OCI-LY7 (cell line): ENCODE measurements at regions not wholly inside any gene's neighbourhood (a gene's known extent, or its start where the extent isn't known, plus 50 kb on each side); places are given as distances from the start of the nearest gene placed in this dataset.

Experiments
- BruUV-seq: library from RNA; stranded (reverse); fragments of 400-500 nt; replicated peaks from 2 replicates; lab custom pipeline; 2021; lab: Mats Ljungman, UMichigan
- CTCF ChIA-PET: fragments of 300-600 bp; sonication (Branson Sonifier 250); formaldehyde crosslinking; loops from one replicate; lab custom pipeline; 2022; ENCODE audit warnings: antibody characterized with exemption; ENCODE audit not compliant: unreplicated experiment; lab: Charles Lee
- POLR2A ChIA-PET: fragments of 300-600 bp; sonication (Branson Sonifier 250); formaldehyde crosslinking; loops from one replicate; lab custom pipeline; 2022; ENCODE audit warnings: antibody characterized with exemption; lab: Charles Lee
- DNase-seq: peaks from one replicate; pipeline ENCODE4 v3.0.0-alpha.2; 2015; ENCODE audit warnings: low spot score
- H2AFZ ChIP-seq: fragments of 200-600 bp; sonication (generic), shearing (Covaris generic); 2 replicates; pipeline ENCODE4 v1.6.1; 2014; ENCODE audit warnings: mild to moderate bottlenecking, antibody characterized with exemption, low read length, moderate library complexity
- H3K27ac ChIP-seq: fragments of 200-600 bp; sonication (generic); 2 replicates; pipeline ENCODE4 v1.5.1; 2014; ENCODE audit warnings: mixed run types, low read depth, mild to moderate bottlenecking, moderate library complexity, low read length, inconsistent platforms; ENCODE audit not compliant: poor library complexity, severe bottlenecking
- H3K36me3 ChIP-seq: fragments of 200-600 bp; sonication (generic); 2 replicates; pipeline ENCODE4 v1.6.1; 2014; ENCODE audit warnings: mild to moderate bottlenecking, antibody characterized with exemption, low read length, moderate library complexity, mixed read lengths; ENCODE audit not compliant: insufficient read depth
- H3K4me1 ChIP-seq: fragments of 200-600 bp; sonication (generic); 2 replicates; pipeline ENCODE4 v1.5.1; 2014; ENCODE audit warnings: mild to moderate bottlenecking, low read length; ENCODE audit not compliant: insufficient read depth, poor library complexity, severe bottlenecking
- H3K4me2 ChIP-seq: fragments of 200-600 bp; sonication (generic); 2 replicates; pipeline ENCODE4 v1.6.1; 2014; ENCODE audit warnings: mild to moderate bottlenecking, low read length
- H3K4me3 ChIP-seq: fragments of 200-600 bp; sonication (generic); 2 replicates; pipeline ENCODE4 v1.5.1; 2014; ENCODE audit warnings: mild to moderate bottlenecking, low read depth, low read length; ENCODE audit not compliant: poor library complexity, severe bottlenecking
- H3K79me2 ChIP-seq: fragments of 200-600 bp; sonication (generic); 2 replicates; pipeline ENCODE4 v1.6.1; 2016; ENCODE audit warnings: low read depth, mild to moderate bottlenecking, low read length, moderate library complexity, mixed read lengths; ENCODE audit not compliant: insufficient read depth
- H3K9me2 ChIP-seq: fragments of 200-600 bp; sonication (generic); 2 replicates; pipeline ENCODE4 v1.6.1; 2016; ENCODE audit warnings: mild to moderate bottlenecking, low read length, mixed read lengths; ENCODE audit not compliant: insufficient read depth
- H3K9me3 ChIP-seq: fragments of 200-600 bp; sonication (generic); 2 replicates; pipeline ENCODE4 v1.6.1; 2014; ENCODE audit warnings: mild to moderate bottlenecking, mixed run types, low read length, mixed read lengths
- H4K20me1 ChIP-seq: fragments of 200-600 bp; sonication (generic); 2 replicates; pipeline ENCODE4 v1.6.1; 2014; ENCODE audit warnings: mild to moderate bottlenecking, antibody characterized with exemption, low read length, moderate library complexity, mixed read lengths; ENCODE audit not compliant: insufficient read depth
- CTCF ChIP-seq: fragments of 200-600 bp; sonication (generic); conservative IDR thresholded peaks from 2 replicates; pipeline ENCODE4 v1.5.1; 2014; ENCODE audit warnings: mild to moderate bottlenecking, antibody characterized with exemption, low read length, moderate library complexity, mixed read lengths
- EZH2phosphoT487 ChIP-seq: fragments of 200-600 bp; sonication (generic); IDR thresholded peaks from 2 replicates; pipeline ENCODE4 v1.6.1; 2018; ENCODE audit warnings: low read depth, borderline replicate concordance, mild to moderate bottlenecking, mixed run types, antibody characterized with exemption, low read length, moderate library complexity, mixed read lengths
- intact Hi-C: fragments of 100-400 bp; cut with micrococcal nuclease; formaldehyde crosslinking; loops from one replicate; pipeline ENCODE4 v1.10.0; 2022; ENCODE audit not compliant: unreplicated experiment

GRCh38 chr7:16178585-16178984 is 242.8 kb downstream of the CRPPA start:
- H3K4me2 ChIP-seq = no peak overlapping the region
- no peak for DNase-seq
- no peak overlapping the region for H3K27ac ChIP-seq
- no peaks in the 10 kb centered on the region for H3K36me3 ChIP-seq
- no peaks in the 10 kb centered on the region for H3K79me2 ChIP-seq
- POLR2A ChIA-PET = no interaction called here
- intact Hi-C loops = no loop called here
- H2AFZ ChIP-seq = no peak overlapping the region
- no TSS peak for BruUV-seq
- no peaks in the 10 kb centered on the region for H4K20me1 ChIP-seq
- CTCF ChIA-PET = no interaction called here
- H3K9me3 ChIP-seq = no peaks in the 10 kb centered on the region
- TF ChIP-seq CTCF (no peak), EZH2phosphoT487 (no peak)
- H3K4me3 ChIP-seq = no peak overlapping the region
- no peaks in the 10 kb centered on the region for H3K4me1 ChIP-seq
- H3K9me2 ChIP-seq = no peaks in the 10 kb centered on the region

- H3K79me2 ChIP-seq = no peaks in the 10 kb centered on the region
- H3K36me3 ChIP-seq = no peaks in the 10 kb centered on the region
- H2AFZ ChIP-seq = no peak overlapping the region
- DNase-seq = no peak
- no peak overlapping the region for H3K4me3 ChIP-seq
- H3K27ac ChIP-seq = no peak overlapping the region
- POLR2A ChIA-PET = interaction anchor here (0.7 kb wide), 1 partner anchor 21 kb away, joined by 3 read pairs; no protein-coding TSS in a partner anchor
- H3K9me2 ChIP-seq = no peaks in the 10 kb centered on the region
- H3K4me1 ChIP-seq = no peaks in the 10 kb centered on the region
- no peaks in the 10 kb centered on the region for H3K9me3 ChIP-seq
- no peaks in the 10 kb centered on the region for H4K20me1 ChIP-seq
- intact Hi-C loops = no loop called here
- no peak for TF ChIP-seq EZH2phosphoT487
- TF ChIP-seq CTCF = no peak
- no peak overlapping the region for H3K4me2 ChIP-seq
- CTCF ChIA-PET = no interaction called here
- no TSS peak for BruUV-seq
These were observed 243.2 kb downstream of the CRPPA start for GRCh38 chr7:16178092-16178491.

- H4K20me1 ChIP-seq = no peaks in the 10 kb centered on the region
- no peaks in the 10 kb centered on the region for H3K79me2 ChIP-seq
- no peak overlapping the region for H3K27ac ChIP-seq
- ChIA-PET POLR2A (no interaction called here), CTCF (no interaction called here)
- no peaks in the 10 kb centered on the region for H3K36me3 ChIP-seq
- H3K4me1 ChIP-seq = no peaks in the 10 kb centered on the region
- no peaks in the 10 kb centered on the region for H3K9me3 ChIP-seq
- BruUV-seq = no TSS peak
- intact Hi-C loops = no loop called here
- no peak overlapping the region for H2AFZ ChIP-seq
- no peak for DNase-seq
- no peak overlapping the region for H3K4me2 ChIP-seq
- H3K9me2 ChIP-seq = no peaks in the 10 kb centered on the region
- no peak for TF ChIP-seq EZH2phosphoT487
- TF ChIP-seq CTCF = no peak
- no peak overlapping the region for H3K4me3 ChIP-seq
These were observed 247.1 kb downstream of the CRPPA start for GRCh38 chr7:16174253-16174652.
